Dedifferentiated amniotic fluid mesenchymal stem cell (primary cell): ENCODE measurements at regions not wholly inside any gene's neighbourhood (a gene's known extent, or its start where the extent isn't known, plus 50 kb on each side); places are given as distances from the start of the nearest gene placed in this dataset.

ENCODE experiments used
- DNase-seq: peaks from one replicate; pipeline ENCODE4 v3.0.0-alpha.2; 2016; ENCODE audit errors: extremely low spot score

- no peak for DNase-seq
These were observed 611.1 kb downstream of the HTR1A start for GRCh38 chr5:63351164-63351563.

GRCh38 chr5:63346451-63346850 lies 615.8 kb downstream of the HTR1A start:
- DNase-seq: no peak

- DNase-seq: no peak
These were observed 620.8 kb downstream of the HTR1A start for GRCh38 chr5:63341442-63341841.

- DNase-seq: no peak
These were observed 638.3 kb downstream of the HTR1A start for GRCh38 chr5:63323926-63324325.

- no peak for DNase-seq
These were observed 647.7 kb downstream of the HTR1A start for GRCh38 chr5:63314551-63314950.

GRCh38 chr5:63310644-63311043 lies 651.6 kb downstream of the HTR1A start:
- DNase-seq: no peak

GRCh38 chr5:63306909-63307308 lies 655.3 kb downstream of the HTR1A start:
- no peak for DNase-seq

- no peak for DNase-seq
These were observed 668.9 kb downstream of the HTR1A start for GRCh38 chr5:63293317-63293716.

- no peak for DNase-seq
These were observed 675.5 kb downstream of the HTR1A start for GRCh38 chr5:63286724-63287123.

- no peak for DNase-seq
These were observed 684.8 kb downstream of the LRRC70 start for GRCh38 chr5:63263411-63263810.

GRCh38 chr5:63262185-63262981 lies 683.8 kb downstream of the LRRC70 start:
- DNase-seq: no peak

GRCh38 chr5:63261695-63262094 lies 683.1 kb downstream of the LRRC70 start:
- DNase-seq: no peak

- DNase-seq: no peak
These were observed 677.0 kb downstream of the LRRC70 start for GRCh38 chr5:63255594-63255993.

GRCh38 chr5:63250939-63251338 lies 672.3 kb downstream of the LRRC70 start:
- no peak for DNase-seq

- DNase-seq: no peak
These were observed 671.3 kb downstream of the LRRC70 start for GRCh38 chr5:63249960-63250359.

GRCh38 chr5:63247651-63248050 lies 669.0 kb downstream of the LRRC70 start:
- DNase-seq: no peak

GRCh38 chr5:63245271-63245670 lies 666.7 kb downstream of the LRRC70 start:
- no peak for DNase-seq

- no peak for DNase-seq
These were observed 661.6 kb downstream of the LRRC70 start for GRCh38 chr5:63240063-63240755.

- DNase-seq: no peak
These were observed 655.3 kb downstream of the LRRC70 start for GRCh38 chr5:63233911-63234310.

- no peak for DNase-seq
These were observed 654.7 kb downstream of the LRRC70 start for GRCh38 chr5:63233361-63233760.

- no peak for DNase-seq
These were observed 652.1 kb downstream of the LRRC70 start for GRCh38 chr5:63230754-63231153.

- DNase-seq: no peak
These were observed 649.5 kb downstream of the LRRC70 start for GRCh38 chr5:63228154-63228553.

- no peak for DNase-seq
These were observed 641.6 kb downstream of the LRRC70 start for GRCh38 chr5:63220244-63220643.
